ENCODE measurements at regions not wholly inside any gene's neighbourhood (a gene's known extent, or its start where the extent isn't known, plus 50 kb on each side); places are given as distances from the start of the nearest gene placed in this dataset.

- TF ChIP-seq GATA3 (IDR thresholded peaks at IDR 0.05; ENCODE audit: low read depth, low read length), result no peak
- TF ChIP-seq GATA2 (IDR thresholded peaks at IDR 0.05; ENCODE audit: low read depth, low read length), result no peak
Measured at GRCh38 chr6:81690073-81690472, 62.4 kb downstream of the TENT5A start.
